ENCODE measurements at regions not wholly inside any gene's neighbourhood (a gene's known extent, or its start where the extent isn't known, plus 50 kb on each side); places are given as distances from the start of the nearest gene placed in this dataset.

DNA sequence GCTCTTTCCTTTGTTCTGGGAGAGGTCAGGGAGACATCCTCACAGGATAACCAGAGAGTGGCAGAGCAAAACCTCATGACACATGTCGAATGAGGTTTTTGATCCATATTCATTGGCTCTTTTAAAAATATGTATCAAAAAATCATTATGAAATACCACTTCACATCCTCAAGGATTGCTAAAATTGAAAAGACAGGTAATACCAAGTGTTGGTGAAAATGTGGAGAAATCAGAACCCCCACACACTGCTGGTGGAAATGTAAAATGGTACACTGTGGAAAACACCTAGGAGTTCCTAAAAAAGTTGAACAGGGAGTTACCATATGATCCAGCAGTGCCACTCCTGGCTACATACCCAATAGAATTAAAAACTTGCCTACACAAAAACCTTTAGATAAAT, 107.8 kb upstream of the ARID2 start:
- no peak for DNase-seq
- intact Hi-C loops (cut with DNase I), result no loop called here

DNA sequence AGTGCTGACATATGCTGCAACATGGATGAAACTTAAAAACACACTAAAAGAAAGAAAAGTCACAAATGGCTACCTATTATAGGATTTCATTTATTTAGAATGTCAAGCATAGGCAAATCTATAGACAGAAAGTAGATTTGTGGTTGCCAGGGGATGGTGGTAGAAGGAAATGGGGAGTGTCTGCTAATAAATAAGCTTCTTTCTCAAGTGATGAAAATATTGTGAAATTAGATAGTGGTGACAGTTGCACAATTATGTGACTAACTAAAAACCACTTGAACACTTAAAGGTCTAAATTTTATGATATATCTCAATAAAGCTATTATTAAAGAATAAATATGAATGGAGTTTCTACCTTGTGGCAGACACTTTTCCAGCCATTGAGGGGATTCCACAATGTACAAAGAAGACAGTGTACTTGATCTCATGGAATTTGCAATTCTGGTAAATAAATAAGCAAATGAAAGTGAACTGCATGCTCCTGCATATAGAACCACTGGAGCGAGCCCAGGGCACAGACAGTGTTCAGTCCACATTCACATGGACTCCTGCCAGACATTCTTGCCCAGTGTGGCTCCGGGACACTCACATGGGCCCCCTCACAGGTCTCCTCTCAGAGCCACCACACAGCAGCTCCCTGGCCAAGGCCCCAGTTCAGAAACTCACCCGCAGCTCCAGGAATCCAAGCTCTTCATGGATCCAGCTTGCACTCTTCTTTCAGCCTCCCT, 107.1 kb upstream of the ARID2 start:
- intact Hi-C loops (cut with DNase I), result no loop called here
- DNase-seq, result no peak

DNA sequence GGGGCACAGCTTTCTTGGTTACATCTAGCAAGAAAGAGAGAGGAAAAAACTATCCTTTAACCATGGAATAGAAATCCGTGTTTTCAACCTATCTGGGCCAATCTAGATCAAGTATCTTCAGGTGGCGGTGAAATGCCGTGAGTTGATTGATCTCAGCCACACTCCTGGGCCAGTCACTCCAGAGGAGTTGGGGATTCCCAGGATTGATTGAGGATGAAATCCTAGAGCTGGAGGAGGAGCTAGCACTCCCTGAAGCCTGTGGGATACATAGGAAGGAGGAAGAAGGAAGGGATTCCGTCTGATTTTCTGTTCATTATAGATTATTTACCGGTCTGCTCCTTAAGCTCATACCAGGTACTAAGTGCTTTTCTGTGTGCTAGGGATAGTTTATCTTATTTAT, 106.3 kb upstream of the ARID2 start:
- DNase-seq, result no peak
- intact Hi-C loops (cut with DNase I), result no loop called here

DNA sequence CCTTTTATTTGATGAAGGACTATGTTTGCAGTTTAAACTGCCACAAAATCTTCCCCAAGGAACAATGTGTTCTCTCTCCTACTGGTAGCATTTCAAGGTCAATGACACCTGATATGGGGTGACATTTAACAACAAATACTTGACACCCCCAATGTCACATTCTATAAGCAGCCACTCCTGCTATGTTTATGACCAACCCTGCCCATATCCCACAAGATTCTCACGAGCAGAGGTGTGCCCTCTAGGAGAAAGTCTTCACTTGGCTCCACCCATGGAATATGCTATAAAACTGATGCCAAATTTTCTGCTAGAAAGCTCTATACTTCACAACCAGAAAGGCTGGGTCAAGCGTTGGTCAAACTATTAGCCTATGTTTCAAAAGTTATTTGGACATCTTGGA, 105.6 kb upstream of the ARID2 start:
- intact Hi-C loops (cut with DNase I), result no loop called here
- DNase-seq, result no peak

DNA sequence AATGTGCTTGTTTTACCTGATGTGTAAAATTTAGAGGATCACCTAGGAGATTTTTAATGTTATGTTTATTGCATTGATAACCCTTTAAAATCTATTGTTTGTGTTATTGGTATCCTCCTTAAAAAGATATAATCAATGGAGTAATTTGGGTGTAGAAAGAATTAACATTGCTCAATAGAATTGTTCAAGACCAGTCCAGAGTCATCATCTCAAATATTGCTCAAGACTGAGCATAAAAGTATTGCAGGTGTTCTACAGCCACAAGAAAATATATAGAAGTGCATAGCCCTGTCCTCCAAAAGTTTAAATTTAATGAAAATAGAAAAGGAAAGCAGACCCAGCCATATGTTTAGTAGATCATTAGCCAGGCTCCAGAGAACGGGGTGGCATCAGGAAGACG, 102.5 kb upstream of the ARID2 start:
- no peak for DNase-seq
- intact Hi-C loops (cut with DNase I), result no loop called here

GRCh38 chr12:45627407-45628069, 102.0 kb upstream of the ARID2 start:
- intact Hi-C loops (cut with DNase I), result no loop called here
- DNase-seq, result no peak

- no peak for DNase-seq
- intact Hi-C loops (cut with DNase I), result no loop called here
Observed at GRCh38 chr12:45629292-45629691, 100.2 kb upstream of the ARID2 start.

- intact Hi-C loops (cut with DNase I), result no loop called here
- no peak for DNase-seq
Observed at GRCh38 chr12:45633733-45634132, 95.8 kb upstream of the ARID2 start.

DNA sequence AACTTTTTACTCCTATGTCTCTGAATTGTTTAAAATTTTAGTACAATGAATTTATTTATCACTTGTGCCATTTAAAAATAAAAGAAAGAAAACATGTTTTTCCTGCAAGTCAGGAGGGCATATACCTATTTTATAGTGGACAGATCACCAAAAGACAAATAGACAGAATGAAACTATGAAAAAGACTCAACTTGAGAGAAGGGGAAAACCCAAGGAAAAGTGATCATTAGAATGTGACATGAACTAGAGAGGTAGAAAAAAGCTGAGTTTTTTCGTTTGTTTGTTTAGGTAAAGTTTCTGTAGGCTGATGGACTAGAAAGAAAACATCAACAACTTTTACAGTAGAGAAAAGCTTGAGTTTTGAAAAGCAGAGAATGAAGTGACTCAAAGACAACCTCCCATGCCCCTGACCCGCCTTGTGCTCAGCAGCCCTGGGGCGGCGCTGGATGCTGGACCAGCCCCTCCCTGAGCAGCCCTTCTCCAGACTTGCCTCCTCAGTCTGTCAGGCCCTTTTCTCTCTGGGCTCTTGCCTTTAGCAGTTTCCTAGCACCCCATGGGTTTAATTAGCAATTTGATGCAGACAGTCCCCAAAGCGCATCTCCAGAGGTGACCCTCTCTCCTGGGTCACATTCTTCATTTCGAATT, 95.1 kb upstream of the ARID2 start:
- intact Hi-C loops (cut with DNase I), result no loop called here
- DNase-seq, result no peak

- intact Hi-C loops (cut with DNase I), result no loop called here
- DNase-seq, result no peak
Observed at GRCh38 chr12:45637242-45637641, 92.3 kb upstream of the ARID2 start.

DNA sequence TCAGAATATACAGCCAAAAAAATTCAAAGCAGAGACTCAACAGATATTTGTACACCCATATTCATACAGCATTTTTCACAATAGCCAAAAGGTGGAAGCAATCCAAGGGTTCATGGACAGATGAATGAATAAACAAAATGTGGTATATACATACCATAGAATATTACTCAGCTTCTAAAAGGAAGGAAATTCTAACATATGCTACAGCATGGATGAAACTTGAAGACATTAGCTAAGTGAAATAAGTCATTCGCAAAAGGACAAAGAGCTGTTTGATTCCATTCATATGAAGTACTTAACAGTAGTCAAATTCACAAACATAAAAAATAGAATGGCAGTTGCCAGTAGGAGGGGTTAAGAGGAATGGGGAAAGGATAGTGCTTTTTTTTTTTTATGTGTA, 91.8 kb upstream of the ARID2 start:
- DNase-seq, result no peak
- intact Hi-C loops (cut with DNase I), result no loop called here

DNA sequence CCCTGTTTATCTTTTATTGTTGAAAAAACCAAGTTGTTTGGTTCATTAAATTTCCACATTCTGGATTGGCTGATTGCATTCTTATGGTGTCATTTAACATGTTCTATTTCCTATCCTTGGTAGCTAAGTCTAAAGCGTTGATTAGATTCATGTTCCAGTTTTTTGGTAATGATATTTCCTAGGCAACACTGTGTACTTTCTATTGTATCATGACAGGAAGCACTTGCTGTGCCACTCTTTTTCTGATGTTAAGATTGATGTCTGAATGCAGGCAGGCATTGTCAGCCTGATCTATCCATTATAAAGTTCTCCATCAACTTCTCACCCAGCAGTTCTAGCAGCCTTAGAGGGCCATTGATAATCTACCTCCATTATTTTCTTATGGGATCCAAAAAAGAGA, 91.1 kb upstream of the ARID2 start:
- intact Hi-C loops (cut with DNase I), result no loop called here
- no peak for DNase-seq

GRCh38 chr12:45644541-45644940, 85.0 kb upstream of the ARID2 start:
- intact Hi-C loops (cut with DNase I), result no loop called here
- DNase-seq, result no peak

GRCh38 chr12:45646851-45647581, 82.5 kb upstream of the ARID2 start:
- intact Hi-C loops (cut with DNase I), result no loop called here
- DNase-seq, result no peak

DNA sequence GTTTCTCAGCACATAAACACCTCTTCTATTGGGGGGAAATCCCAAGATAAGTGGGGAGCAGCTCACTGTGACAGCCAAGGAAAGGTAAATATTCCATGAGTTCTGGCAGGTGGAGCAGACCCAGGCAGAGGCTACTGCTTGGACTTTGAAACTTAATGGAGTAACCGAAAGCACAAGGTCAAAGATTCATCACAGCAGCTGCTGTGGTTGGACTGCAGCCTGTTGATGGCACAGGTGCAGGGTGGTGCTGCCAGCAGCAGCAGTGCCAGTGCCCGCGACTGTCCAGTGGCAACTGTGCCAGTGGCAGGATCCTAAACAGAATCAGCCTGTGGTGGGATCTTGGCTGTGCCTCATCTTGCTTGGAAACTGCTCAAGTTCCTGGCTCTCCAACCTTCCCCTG, 81.4 kb upstream of the ARID2 start:
- intact Hi-C loops (cut with DNase I), result no loop called here
- peak in 4 of 10 donors; percentile 8 to 81 (median 48) for DNase-seq

GRCh38 chr12:45651029-45651428, 78.5 kb upstream of the ARID2 start:
- intact Hi-C loops (cut with DNase I), result no loop called here
- DNase-seq, result no peak

GRCh38 chr12:45654002-45654665, 75.4 kb upstream of the ARID2 start:
- DNase-seq, result no peak
- intact Hi-C loops (cut with DNase I), result no loop called here

GRCh38 chr12:45655186-45655585, 74.3 kb upstream of the ARID2 start:
- DNase-seq, result no peak

DNA sequence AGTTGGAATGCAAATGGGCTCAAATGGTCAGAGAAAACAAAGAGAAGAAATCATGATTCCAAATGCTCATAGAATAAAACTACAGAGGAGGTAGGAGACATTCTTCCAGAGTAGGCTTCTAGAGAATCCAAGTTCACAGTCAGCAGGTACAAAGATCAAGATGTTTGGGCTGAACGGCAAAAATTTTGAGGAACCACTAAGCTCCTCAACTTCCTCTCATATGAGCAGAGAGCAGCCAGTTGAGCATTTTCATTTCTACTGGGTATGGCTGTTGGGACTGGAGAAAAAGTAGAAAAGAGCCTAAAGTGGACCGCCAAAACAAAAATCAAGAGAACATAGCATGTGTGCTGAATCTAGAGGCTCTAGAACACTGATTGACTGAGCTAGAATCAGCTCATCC, 73.8 kb upstream of the ARID2 start:
- intact Hi-C loops (cut with DNase I), result no loop called here
- DNase-seq, result no peak

More at GRCh38 chr12:45655186-45655585, 74.3 kb upstream of the ARID2 start:
- intact Hi-C loops (cut with DNase I), result no loop called here

DNA sequence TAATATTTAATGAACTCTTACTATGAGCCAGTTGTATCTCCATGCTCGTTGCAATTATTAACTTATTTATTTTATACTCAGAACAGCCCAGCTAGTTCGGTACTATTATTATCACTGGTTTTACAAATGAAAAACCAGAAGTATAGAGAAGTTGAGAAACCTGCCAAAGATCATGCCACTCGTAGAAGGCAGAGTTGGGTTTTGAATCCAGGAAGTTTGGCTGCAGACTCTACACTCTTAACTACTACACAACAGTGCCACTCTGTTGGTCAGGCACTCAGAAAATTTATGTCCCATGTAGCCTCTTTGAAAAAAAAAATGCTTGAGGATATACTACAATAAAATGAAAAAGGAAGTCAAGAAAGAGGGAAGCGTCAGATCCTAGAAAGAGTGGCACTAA, 71.5 kb upstream of the ARID2 start:
- intact Hi-C loops (cut with DNase I), result no loop called here
- no peak for DNase-seq

GRCh38 chr12:45660330-45660729, 69.2 kb upstream of the ARID2 start:
- intact Hi-C loops (cut with DNase I), result no loop called here
- DNase-seq, result no peak

Data from posterior cingulate gyrus (tissue), 11 donors.